ENCODE measurements at regions not wholly inside any gene's neighbourhood (a gene's known extent, or its start where the extent isn't known, plus 50 kb on each side); places are given as distances from the start of the nearest gene placed in this dataset.

DNA sequence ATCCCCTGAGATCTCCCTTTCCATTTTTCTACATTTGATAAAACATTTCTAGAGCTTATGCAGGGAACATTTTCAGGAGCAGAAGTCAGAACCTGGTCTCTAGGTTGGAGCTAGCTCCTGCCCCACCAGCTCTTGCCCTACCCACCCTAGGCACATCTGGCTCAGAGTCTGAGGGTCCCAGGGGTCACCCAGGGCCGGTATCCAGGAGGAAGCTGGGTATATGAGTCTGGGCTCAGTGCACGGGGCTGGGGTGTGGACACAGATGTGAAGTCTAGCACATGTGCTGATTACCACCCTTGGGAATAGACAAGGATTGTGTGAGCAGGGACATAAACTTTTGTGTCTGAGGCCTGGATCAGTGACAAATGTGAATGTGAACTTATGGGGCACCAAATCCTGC is 95.4 kb downstream of the MATN1 start:
- Histone ChIP-seq H3K4me1 (no peaks in the 10 kb centered on the region), H3K27me3 (no peaks in the 10 kb centered on the region), H3K4me3 (no peak overlapping the region), H3K27ac (no peak overlapping the region), H3K36me3 (no peaks in the 10 kb centered on the region), H3K9me3 (peaks cover 0 to 7% of the 10 kb centered on the region in 2 donors)
- TF ChIP-seq, protein P1, sequence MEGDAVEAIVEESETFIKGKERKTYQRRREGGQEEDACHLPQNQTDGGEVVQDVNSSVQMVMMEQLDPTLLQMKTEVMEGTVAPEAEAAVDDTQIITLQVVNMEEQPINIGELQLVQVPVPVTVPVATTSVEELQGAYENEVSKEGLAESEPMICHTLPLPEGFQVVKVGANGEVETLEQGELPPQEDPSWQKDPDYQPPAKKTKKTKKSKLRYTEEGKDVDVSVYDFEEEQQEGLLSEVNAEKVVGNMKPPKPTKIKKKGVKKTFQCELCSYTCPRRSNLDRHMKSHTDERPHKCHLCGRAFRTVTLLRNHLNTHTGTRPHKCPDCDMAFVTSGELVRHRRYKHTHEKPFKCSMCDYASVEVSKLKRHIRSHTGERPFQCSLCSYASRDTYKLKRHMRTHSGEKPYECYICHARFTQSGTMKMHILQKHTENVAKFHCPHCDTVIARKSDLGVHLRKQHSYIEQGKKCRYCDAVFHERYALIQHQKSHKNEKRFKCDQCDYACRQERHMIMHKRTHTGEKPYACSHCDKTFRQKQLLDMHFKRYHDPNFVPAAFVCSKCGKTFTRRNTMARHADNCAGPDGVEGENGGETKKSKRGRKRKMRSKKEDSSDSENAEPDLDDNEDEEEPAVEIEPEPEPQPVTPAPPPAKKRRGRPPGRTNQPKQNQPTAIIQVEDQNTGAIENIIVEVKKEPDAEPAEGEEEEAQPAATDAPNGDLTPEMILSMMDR (IDR thresholded peaks at IDR 0.05) = no peak
- DNase-seq (ENCODE audit: low spot score in 2 of 2) = no peak
- intact Hi-C loops (cut with DNase I) = no loop called here

DNA sequence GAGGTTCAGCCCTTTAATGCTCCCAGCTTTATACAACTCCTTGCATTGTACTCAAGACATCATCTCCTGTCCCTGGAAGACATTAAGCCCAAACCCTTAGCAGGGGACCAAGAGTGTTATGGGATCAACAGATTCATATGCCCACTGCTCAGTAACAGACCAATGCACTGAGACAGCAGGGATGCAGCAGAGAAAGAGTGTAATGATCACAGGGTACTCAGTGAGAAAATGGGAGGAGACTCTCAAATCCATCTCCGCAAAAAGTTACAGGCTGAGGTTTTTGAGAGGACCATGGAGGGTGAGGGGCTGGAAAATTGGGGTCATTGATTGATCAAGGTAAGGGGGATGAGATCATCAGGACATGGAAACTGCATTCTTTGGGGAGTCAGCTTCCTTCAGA is 96.2 kb downstream of the MATN1 start:
- no peak overlapping the region for H3K4me3 ChIP-seq
- H3K4me1 ChIP-seq = no peaks in the 10 kb centered on the region
- DNase-seq (ENCODE audit: low spot score in 2 of 2) = no peak
- TF ChIP-seq, protein P1 (IDR thresholded peaks at IDR 0.05) = no peak
- intact Hi-C loops (cut with DNase I) = no loop called here
- H3K9me3 ChIP-seq = peaks cover 0 to 7% of the 10 kb centered on the region in 2 donors
- no peaks in the 10 kb centered on the region for H3K36me3 ChIP-seq
- H3K27ac ChIP-seq = no peak overlapping the region
- H3K27me3 ChIP-seq = no peaks in the 10 kb centered on the region

DNA sequence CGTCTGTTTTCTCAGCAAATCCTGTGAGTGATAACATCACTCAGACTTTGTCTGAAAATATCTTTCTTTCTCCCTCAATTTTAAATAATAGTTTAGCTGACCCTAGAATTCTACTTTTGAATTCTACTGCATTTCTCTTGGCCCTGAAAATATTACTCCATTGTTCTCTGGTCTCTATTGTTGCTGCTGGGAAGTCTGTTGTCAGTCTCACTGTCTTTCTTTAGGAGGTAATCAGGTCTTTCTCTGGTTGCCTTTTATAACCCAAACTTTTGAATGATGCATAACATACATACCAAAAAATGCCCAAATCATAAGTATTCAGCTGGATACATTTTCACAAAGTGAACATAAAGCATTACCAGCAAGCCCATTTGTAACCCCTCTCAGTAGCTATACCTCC is 100.0 kb downstream of the MATN1 start:
- TF ChIP-seq, protein P1 (IDR thresholded peaks at IDR 0.05) = no peak
- DNase-seq (ENCODE audit: low spot score in 2 of 2) = no peak
- Histone ChIP-seq H3K4me3 (no peak overlapping the region), H3K27ac (no peak overlapping the region), H3K9me3 (peaks cover 0 to 7% of the 10 kb centered on the region in 2 donors), H3K27me3 (no peaks in the 10 kb centered on the region), H3K4me1 (no peaks in the 10 kb centered on the region), H3K36me3 (no peaks in the 10 kb centered on the region)
- intact Hi-C loops (cut with DNase I) = no loop called here

DNA sequence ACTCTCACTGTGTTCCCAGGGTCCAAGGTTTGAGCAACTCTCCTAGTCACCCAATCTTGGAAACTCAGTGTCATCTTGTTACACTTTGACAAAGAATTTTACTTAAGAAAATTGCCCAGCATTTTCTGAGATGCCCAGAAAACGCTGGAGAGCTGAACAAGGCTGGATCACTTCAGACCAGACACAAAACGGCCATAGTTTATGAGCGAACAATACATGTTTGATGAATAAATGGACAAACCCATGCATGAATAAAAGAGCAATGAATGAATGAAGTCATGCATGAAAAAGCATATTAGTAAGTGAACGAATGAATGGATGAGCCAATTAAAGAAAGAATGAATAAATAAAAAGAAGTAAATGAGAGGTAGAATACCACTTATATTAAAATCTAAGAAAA is 103.8 kb downstream of the MATN1 start:
- intact Hi-C loops (cut with DNase I) = no loop called here
- no peaks in the 10 kb centered on the region for H3K36me3 ChIP-seq
- TF ChIP-seq, protein P1 (IDR thresholded peaks at IDR 0.05) = no peak
- no peak overlapping the region for H3K4me3 ChIP-seq
- DNase-seq (ENCODE audit: low spot score in 2 of 2) = no peak
- H3K9me3 ChIP-seq = peaks cover 0 to 7% of the 10 kb centered on the region in 2 donors
- no peak overlapping the region for H3K27ac ChIP-seq
- no peaks in the 10 kb centered on the region for H3K4me1 ChIP-seq
- H3K27me3 ChIP-seq = no peaks in the 10 kb centered on the region

DNA sequence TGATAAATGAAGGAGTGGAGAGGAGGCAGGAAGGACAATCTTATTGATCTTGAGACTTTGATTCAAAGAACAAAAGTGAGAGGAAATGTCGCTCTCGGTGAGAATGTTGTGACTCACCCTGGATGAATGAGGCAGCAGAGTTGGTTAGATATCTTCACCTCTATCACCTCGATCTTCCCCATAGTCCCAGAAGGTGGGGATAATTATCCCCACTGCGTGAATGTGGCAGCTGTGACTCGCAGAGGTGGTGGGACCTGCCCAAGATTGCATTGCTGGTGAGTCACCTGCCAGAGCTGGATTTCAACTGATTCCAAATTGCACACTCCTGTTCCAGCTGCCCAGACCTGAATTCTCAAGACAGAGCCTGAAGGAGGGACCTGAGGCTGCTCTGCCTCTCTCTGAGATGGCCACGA is 105.0 kb downstream of the MATN1 start:
- Histone ChIP-seq H3K4me3 (no peak overlapping the region), H3K27me3 (no peaks in the 10 kb centered on the region), H3K4me1 (no peaks in the 10 kb centered on the region), H3K9me3 (peaks cover 0 to 2% of the 10 kb centered on the region in 2 donors), H3K27ac (no peak overlapping the region), H3K36me3 (no peaks in the 10 kb centered on the region)
- TF ChIP-seq, protein P1 (IDR thresholded peaks at IDR 0.05) = no peak
- DNase-seq (ENCODE audit: low spot score in 2 of 2) = peak in 1 of 2 donors; percentile 4
- intact Hi-C loops (cut with DNase I) = loop anchor here (1.0 kb wide), 1 partner anchor 16 kb away; no protein-coding TSS in a partner anchor

DNA sequence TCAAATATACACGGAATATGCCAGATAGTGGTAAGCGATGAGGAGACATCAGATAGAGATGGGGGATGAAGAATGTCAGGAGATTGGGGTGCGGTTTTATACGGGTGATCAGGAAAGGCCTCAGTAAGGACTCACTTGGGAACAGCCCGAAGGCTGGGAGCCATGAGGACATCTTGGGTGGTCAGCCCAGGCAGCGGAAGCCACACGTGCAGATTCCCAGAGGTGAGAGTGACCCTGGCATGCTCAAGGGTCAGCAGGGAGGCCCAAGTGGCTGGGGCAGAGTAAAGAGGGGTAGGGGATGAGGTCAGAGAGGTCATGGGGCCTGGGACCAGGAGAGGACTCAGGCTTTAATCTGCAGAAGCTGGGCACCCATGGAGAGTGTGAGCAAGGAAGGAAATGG is 106.6 kb downstream of the MATN1 start:
- DNase-seq (ENCODE audit: low spot score in 2 of 2) = no peak
- TF ChIP-seq, protein P1 (IDR thresholded peaks at IDR 0.05) = no peak
- no peaks in the 10 kb centered on the region for H3K36me3 ChIP-seq
- H3K27me3 ChIP-seq = no peaks in the 10 kb centered on the region
- H3K9me3 ChIP-seq = no peaks in the 10 kb centered on the region
- intact Hi-C loops (cut with DNase I) = no loop called here
- no peak overlapping the region for H3K27ac ChIP-seq
- no peak overlapping the region for H3K4me3 ChIP-seq
- H3K4me1 ChIP-seq = no peaks in the 10 kb centered on the region
